HFF-Myc (cell line): ENCODE measurements at regions not wholly inside any gene's neighbourhood (a gene's known extent, or its start where the extent isn't known, plus 50 kb on each side); places are given as distances from the start of the nearest gene placed in this dataset.

Source experiments
- DNase-seq: peaks from one replicate; pipeline ENCODE4 v3.0.0-alpha.2; 2011; ENCODE audit warnings: low read depth; ENCODE audit errors: extremely low read depth
- H3K4me3 ChIP-seq: replicated peaks from 2 replicates; pipeline ENCODE4 v1.5.1; 2011; ENCODE audit warnings: low read depth, mild to moderate bottlenecking, control low read depth, low read length
- TF ChIP-seq, protein P1 (sequence below): IDR thresholded peaks from 2 replicates; pipeline ENCODE4 v1.5.1; 2012; ENCODE audit warnings: mild to moderate bottlenecking, low read depth, low read length, control low read depth; ENCODE audit errors: missing control alignments

DNA sequence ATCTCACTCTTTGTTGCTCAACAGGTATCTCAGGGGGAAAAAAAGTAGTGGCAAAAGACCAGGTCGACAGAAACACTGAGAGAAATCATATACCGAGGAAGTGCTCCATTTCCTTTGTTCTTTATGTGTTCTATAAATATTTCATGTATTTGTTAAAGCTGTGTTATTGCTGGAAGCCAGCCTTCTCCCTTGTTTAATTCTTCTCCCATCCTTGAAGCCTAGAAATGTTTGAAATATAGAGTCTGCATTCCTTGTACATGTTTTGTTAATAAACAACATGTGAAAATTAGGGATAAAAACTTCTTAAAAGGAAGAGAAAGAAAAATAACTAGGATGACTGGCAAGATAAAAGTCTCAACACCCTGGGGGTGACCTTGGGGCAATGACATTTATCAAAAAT lies 186.2 kb downstream of the ANKRD50 start:
- H3K4me3 ChIP-seq, result no peak overlapping the region
- no peak for DNase-seq
- TF ChIP-seq, protein P1, sequence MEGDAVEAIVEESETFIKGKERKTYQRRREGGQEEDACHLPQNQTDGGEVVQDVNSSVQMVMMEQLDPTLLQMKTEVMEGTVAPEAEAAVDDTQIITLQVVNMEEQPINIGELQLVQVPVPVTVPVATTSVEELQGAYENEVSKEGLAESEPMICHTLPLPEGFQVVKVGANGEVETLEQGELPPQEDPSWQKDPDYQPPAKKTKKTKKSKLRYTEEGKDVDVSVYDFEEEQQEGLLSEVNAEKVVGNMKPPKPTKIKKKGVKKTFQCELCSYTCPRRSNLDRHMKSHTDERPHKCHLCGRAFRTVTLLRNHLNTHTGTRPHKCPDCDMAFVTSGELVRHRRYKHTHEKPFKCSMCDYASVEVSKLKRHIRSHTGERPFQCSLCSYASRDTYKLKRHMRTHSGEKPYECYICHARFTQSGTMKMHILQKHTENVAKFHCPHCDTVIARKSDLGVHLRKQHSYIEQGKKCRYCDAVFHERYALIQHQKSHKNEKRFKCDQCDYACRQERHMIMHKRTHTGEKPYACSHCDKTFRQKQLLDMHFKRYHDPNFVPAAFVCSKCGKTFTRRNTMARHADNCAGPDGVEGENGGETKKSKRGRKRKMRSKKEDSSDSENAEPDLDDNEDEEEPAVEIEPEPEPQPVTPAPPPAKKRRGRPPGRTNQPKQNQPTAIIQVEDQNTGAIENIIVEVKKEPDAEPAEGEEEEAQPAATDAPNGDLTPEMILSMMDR, result no peak

DNA sequence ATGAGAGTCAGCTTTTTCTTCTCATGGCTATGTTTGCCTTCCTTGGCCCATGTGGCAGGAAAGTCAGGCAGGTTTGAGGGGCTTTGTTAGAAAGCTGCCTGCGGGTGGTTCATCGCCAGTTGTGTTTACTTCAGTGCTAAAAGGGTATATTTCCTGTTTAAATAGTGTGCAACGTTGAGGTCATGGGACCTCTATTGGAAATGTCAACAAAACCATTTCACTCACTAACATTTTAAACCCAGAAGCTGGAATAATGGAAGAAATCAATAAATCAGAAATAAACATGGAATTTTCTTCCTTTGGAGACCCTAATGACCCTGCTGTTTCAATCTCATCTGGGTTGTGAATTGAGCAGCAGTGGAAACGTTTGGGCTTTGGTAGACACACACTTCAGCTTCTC lies 185.8 kb downstream of the ANKRD50 start:
- DNase-seq, result no peak
- TF ChIP-seq, protein P1, result no peak
- no peak overlapping the region for H3K4me3 ChIP-seq

DNA sequence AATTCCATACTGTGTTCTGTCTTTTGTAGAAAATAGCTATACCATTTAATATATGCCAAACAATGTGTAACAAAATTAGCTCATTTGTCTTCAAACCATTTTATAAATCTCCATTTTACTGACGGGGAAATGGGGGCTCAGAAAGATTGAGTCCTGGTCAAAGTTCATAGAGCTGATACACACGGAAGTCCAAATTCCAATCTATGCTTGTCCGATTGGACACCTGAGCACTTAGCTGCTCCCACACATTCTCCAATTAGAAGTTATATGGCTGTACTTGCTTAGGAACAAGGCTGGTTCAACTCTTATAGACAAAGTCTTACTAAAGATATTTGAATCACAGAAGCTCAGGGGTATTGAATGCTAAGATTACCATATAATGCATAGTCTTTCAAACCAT lies 185.2 kb downstream of the ANKRD50 start:
- DNase-seq, result no peak
- H3K4me3 ChIP-seq, result no peak overlapping the region
- TF ChIP-seq, protein P1, result no peak

DNA sequence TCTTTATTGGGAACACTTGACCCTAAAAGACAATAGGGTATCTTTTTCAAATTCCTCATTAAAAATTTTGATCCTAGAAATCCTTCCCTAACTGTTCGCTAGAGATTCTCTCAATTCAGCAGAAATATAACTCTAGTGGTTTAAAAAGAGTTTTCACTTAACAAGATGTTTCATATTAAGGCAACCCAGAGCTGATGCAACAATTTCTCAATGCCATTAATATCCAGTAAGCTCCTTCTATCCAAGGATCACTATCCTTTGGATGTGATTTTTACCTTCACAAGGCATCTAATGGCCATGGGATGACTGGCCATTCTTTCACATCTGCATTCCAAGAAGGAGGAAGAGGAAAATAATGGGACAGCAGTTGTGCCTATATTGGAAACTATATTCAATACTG lies 183.4 kb downstream of the ANKRD50 start:
- TF ChIP-seq, protein P1, result no peak

DNA sequence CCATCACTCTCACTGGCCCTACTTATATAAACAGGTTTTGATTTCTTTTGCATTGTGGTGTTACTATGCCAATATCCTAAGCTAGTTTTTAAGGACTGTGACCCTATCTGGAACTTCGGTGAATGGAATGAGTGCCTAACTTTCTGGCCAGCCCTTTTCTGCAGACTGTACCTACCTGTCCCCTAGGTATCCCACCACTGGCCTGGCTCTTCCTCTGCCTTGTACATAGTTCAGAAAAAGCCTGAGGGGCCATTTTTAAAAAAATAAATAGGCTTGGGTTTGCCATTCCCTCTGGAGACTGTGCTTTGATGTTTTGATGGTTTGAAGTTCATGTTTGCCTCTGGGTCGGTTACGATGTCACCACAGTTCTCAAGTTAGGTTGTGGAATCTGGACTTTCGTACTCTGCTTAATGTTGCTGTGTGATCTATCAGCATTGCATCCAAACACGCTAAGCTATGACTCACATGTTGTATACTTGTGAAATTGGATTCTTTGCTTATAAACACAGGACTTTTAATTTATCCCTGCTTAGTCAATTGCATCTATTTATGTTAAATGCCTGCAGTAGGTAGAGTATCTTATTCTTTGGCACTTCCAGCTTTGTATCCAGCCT lies 182.0 kb downstream of the ANKRD50 start:
- peak; percentile 32 for DNase-seq
- no peak overlapping the region for H3K4me3 ChIP-seq

More for the DNA sequence above, 183.4 kb downstream of the ANKRD50 start:
- no peak overlapping the region for H3K4me3 ChIP-seq
- no peak for DNase-seq

DNA sequence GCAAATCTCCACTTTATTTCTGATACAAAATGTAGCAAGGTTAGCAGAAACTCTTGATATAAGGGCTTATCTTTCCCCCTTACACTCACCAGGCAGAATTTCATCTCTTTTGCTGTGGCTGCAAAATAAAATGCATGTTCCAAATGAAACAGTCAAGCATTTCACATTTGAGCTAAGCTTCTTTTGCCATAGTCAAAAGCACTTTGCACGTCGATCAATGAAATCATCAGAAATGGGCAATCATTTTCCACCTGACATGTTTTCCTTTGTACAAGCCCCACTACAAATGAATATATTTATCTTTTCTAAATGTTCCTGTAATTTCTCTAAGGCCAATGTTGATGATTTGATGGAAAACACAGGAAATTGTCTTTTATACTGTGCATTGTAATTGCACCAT lies 178.4 kb downstream of the ANKRD50 start:
- TF ChIP-seq, protein P1, result no peak
- DNase-seq, result no peak
- H3K4me3 ChIP-seq, result no peak overlapping the region

More for the DNA sequence above, 182.0 kb downstream of the ANKRD50 start:
- TF ChIP-seq, protein P1, result no peak

DNA sequence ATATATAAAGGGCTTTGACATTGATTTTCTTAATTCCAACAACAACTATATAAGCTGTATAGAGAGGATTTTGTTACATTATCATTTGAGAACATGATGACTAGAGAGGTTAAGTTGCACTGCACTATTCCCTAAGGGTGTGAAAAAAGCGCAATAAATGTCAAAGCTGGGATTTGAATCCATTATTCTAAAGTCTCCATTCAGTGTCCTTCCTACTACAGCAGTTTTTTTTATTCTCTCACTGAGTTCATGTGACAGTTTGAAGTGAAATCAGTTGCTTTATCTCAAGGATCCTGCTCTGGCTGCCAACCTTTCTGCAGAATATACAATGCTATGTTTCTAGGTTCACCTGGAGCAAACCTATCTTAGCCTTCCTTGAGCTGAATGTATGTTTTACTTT lies 177.5 kb downstream of the ANKRD50 start:
- DNase-seq, result no peak
- TF ChIP-seq, protein P1, result no peak
- no peak overlapping the region for H3K4me3 ChIP-seq
